DOHH2 (cell line): ENCODE measurements at regions not wholly inside any gene's neighbourhood (a gene's known extent, or its start where the extent isn't known, plus 50 kb on each side); places are given as distances from the start of the nearest gene placed in this dataset.

Source experiments
- EZH2phosphoT487 ChIP-seq: fragments of 200-600 bp; sonication (generic); IDR thresholded peaks from 2 replicates; pipeline ENCODE4 v1.6.1; 2017; ENCODE audit warnings: borderline replicate concordance, mild to moderate bottlenecking, antibody characterized with exemption, low read length, moderate library complexity, mixed read lengths
- TF ChIP-seq, protein P1 (sequence below): fragments of 200-600 bp; sonication (generic); IDR thresholded peaks from one replicate; pipeline ENCODE4 v1.5.1; 2014; ENCODE audit warnings: antibody characterized with exemption, mild to moderate bottlenecking, low read depth, low read length; ENCODE audit not compliant: poor library complexity, severe bottlenecking

DNA sequence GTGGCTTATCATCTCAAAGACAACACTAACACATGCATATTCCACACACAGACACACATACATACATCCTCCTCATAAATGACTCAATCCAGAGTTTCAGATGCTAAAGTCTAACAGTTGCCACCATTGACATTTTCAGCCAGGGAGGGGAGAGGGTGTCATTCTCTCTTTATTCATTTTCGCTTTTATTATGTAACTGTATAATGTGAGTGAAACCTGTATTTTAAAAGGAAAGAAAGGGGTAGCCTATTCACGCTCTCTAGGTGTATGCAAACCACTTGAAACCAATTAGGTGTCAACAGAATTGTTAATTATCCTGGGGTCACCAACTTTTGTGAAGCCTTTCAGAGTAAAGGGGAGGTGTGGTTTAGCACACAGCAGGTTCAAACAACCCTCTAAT, 1282.9 kb downstream of the ROBO2 start:
- TF ChIP-seq, protein P1, sequence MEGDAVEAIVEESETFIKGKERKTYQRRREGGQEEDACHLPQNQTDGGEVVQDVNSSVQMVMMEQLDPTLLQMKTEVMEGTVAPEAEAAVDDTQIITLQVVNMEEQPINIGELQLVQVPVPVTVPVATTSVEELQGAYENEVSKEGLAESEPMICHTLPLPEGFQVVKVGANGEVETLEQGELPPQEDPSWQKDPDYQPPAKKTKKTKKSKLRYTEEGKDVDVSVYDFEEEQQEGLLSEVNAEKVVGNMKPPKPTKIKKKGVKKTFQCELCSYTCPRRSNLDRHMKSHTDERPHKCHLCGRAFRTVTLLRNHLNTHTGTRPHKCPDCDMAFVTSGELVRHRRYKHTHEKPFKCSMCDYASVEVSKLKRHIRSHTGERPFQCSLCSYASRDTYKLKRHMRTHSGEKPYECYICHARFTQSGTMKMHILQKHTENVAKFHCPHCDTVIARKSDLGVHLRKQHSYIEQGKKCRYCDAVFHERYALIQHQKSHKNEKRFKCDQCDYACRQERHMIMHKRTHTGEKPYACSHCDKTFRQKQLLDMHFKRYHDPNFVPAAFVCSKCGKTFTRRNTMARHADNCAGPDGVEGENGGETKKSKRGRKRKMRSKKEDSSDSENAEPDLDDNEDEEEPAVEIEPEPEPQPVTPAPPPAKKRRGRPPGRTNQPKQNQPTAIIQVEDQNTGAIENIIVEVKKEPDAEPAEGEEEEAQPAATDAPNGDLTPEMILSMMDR, result no peak
- no peak for TF ChIP-seq EZH2phosphoT487
